DOHH2 (cell line): ENCODE measurements at regions not wholly inside any gene's neighbourhood (a gene's known extent, or its start where the extent isn't known, plus 50 kb on each side); places are given as distances from the start of the nearest gene placed in this dataset.

ENCODE experiments used
- CTCF ChIP-seq: fragments of 200-600 bp; sonication (generic); IDR thresholded peaks from one replicate; pipeline ENCODE4 v1.5.1; 2014; ENCODE audit warnings: antibody characterized with exemption, mild to moderate bottlenecking, low read depth, low read length; ENCODE audit not compliant: poor library complexity, severe bottlenecking
- EZH2phosphoT487 ChIP-seq: fragments of 200-600 bp; sonication (generic); IDR thresholded peaks from 2 replicates; pipeline ENCODE4 v1.6.1; 2017; ENCODE audit warnings: borderline replicate concordance, mild to moderate bottlenecking, antibody characterized with exemption, low read length, moderate library complexity, mixed read lengths

GRCh38 chr11:26018336-26018735 lies 313.6 kb upstream of the ANO3 start:
- TF ChIP-seq CTCF, result no peak
- no peak for TF ChIP-seq EZH2phosphoT487
